ENCODE measurements at regions not wholly inside any gene's neighbourhood (a gene's known extent, or its start where the extent isn't known, plus 50 kb on each side); places are given as distances from the start of the nearest gene placed in this dataset.

- no peaks in the 10 kb centered on the region for H3K9me3 ChIP-seq
- TF ChIP-seq CTCF (IDR thresholded peaks at IDR 0.05) = no peak
- intact Hi-C loops (cut with DNase I) = no loop called here
- ATAC-seq (no peak), DNase-seq (no peak), FAIRE-seq (no peak)
- no peaks in the 10 kb centered on the region for H3K27me3 ChIP-seq
- no peaks in the 10 kb centered on the region for H3K36me3 ChIP-seq
- H3K4me3 ChIP-seq = no peak overlapping the region
- H3K27ac ChIP-seq = no peak overlapping the region
- WGBS, 2 donors = 60 to 68% methylated on average over 4 of the region's 4 CpGs
- no peaks in the 10 kb centered on the region for H3K4me1 ChIP-seq
Observed at GRCh38 chr3:7915356-7915755, 586.3 kb upstream of the LMCD1 start.

DNA sequence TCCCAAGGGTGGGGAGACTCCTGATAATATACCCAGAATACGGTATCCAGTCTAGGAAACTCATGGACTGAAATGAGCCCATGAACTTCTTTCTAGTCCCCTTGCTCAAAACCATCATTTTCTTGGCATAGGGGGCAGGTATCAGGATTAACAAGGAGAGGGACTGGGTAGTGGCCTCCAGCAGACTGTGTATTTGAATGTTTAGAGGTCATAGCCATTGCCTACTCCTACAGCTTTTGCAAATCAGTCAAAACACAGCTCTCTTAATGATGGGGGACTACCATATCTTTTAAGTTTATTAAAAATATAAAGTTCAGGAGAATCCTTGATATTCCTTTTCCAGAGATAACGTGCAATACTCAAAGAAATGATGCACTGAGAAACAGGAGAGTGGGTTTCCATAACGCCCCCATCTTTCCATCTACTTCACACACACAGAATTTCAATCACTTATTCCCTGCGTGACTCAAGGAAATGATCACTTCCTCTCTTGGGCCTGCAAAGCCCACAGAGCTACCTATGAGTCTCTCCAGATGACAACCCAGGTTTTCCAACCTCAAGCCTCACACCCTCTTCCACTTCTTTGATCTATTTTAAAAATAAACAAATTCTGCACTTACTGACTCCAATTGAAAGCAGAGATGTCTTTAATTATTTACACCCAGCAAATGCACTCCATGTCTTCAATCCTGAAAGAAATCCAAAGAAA, 584.0 kb upstream of the LMCD1 start:
- H3K4me3 ChIP-seq = no peak overlapping the region
- FAIRE-seq (no peak), DNase-seq (no peak), ATAC-seq (no peak)
- no peaks in the 10 kb centered on the region for H3K4me1 ChIP-seq
- 57 to 71% methylated on average over 4 of the region's 4 CpGs for WGBS, 2 donors
- H3K9me3 ChIP-seq = no peaks in the 10 kb centered on the region
- H3K27ac ChIP-seq = no peak overlapping the region
- intact Hi-C loops (cut with DNase I) = no loop called here
- no peaks in the 10 kb centered on the region for H3K27me3 ChIP-seq
- no peak for TF ChIP-seq CTCF (IDR thresholded peaks at IDR 0.05)
- H3K36me3 ChIP-seq = no peaks in the 10 kb centered on the region

- ATAC-seq (no peak), DNase-seq (no peak), FAIRE-seq (no peak)
- intact Hi-C loops (cut with DNase I) = no loop called here
- Histone ChIP-seq H3K9me3 (no peaks in the 10 kb centered on the region), H3K27me3 (no peaks in the 10 kb centered on the region), H3K4me3 (no peak overlapping the region), H3K36me3 (no peaks in the 10 kb centered on the region), H3K4me1 (no peaks in the 10 kb centered on the region), H3K27ac (no peak overlapping the region)
- WGBS, 2 donors = 54 to 61% methylated on average over 6 of the region's 6 CpGs
- TF ChIP-seq CTCF (IDR thresholded peaks at IDR 0.05) = no peak
Observed at GRCh38 chr3:7920211-7920610, 581.4 kb upstream of the LMCD1 start.

GRCh38 chr3:7924228-7924627, 577.4 kb upstream of the LMCD1 start:
- TF ChIP-seq CTCF (IDR thresholded peaks at IDR 0.05) = no peak
- H3K27ac ChIP-seq = no peak overlapping the region
- FAIRE-seq (no peak), ATAC-seq (no peak), DNase-seq (no peak)
- H3K27me3 ChIP-seq = no peaks in the 10 kb centered on the region
- no peaks in the 10 kb centered on the region for H3K36me3 ChIP-seq
- 29 to 43% methylated on average over 2 of the region's 2 CpGs for WGBS, 2 donors
- no peak overlapping the region for H3K4me3 ChIP-seq
- intact Hi-C loops (cut with DNase I) = no loop called here
- H3K9me3 ChIP-seq = no peaks in the 10 kb centered on the region
- no peaks in the 10 kb centered on the region for H3K4me1 ChIP-seq

- Histone ChIP-seq H3K4me1 (no peaks in the 10 kb centered on the region), H3K36me3 (no peaks in the 10 kb centered on the region), H3K27ac (no peak overlapping the region), H3K27me3 (no peaks in the 10 kb centered on the region), H3K9me3 (no peaks in the 10 kb centered on the region), H3K4me3 (no peak overlapping the region)
- FAIRE-seq = no peak
- WGBS, 2 donors = 25 to 53% methylated on average over 1 of the region's 1 CpG
- no peak for DNase-seq
- intact Hi-C loops (cut with DNase I) = no loop called here
- no peak for ATAC-seq
- TF ChIP-seq CTCF (IDR thresholded peaks at IDR 0.05) = no peak
Observed at GRCh38 chr3:7927015-7927414, 574.6 kb upstream of the LMCD1 start.

Measured in pancreas (tissue), 10 donors.